ENCODE measurements at regions not wholly inside any gene's neighbourhood (a gene's known extent, or its start where the extent isn't known, plus 50 kb on each side); places are given as distances from the start of the nearest gene placed in this dataset.

GRCh38 chrX:81411517-81411916 is 209.6 kb downstream of the SH3BGRL start:
- TF ChIP-seq MAX (IDR thresholded peaks at IDR 0.05) (no peak), EGR1 (IDR thresholded peaks at IDR 0.05) (no peak), REST (IDR thresholded peaks at IDR 0.05; ENCODE audit: low read depth) (no peak)
